A172 (cell line): ENCODE measurements at regions not wholly inside any gene's neighbourhood (a gene's known extent, or its start where the extent isn't known, plus 50 kb on each side); places are given as distances from the start of the nearest gene placed in this dataset.

Experiments used
- DNase-seq: peaks from one replicate; pipeline ENCODE4 v3.0.0-alpha.2; 2015; ENCODE audit warnings: low spot score

GRCh38 chr5:59959330-59959729, 65.8 kb upstream of the PDE4D start:
- DNase-seq = no peak

- no peak for DNase-seq
Measured at GRCh38 chr5:59956130-59956783, 62.7 kb upstream of the PDE4D start.

- DNase-seq = no peak
Measured at GRCh38 chr5:59955241-59955640, 61.7 kb upstream of the PDE4D start.

GRCh38 chr5:59943452-59944113, 50.1 kb upstream of the PDE4D start:
- no peak for DNase-seq
